ENCODE measurements at regions not wholly inside any gene's neighbourhood (a gene's known extent, or its start where the extent isn't known, plus 50 kb on each side); places are given as distances from the start of the nearest gene placed in this dataset.

- Mint-ChIP-seq H3K27ac (no peak overlapping the region), H3K27me3 (peaks cover 0 to 5% of the 10 kb centered on the region in 2 donors), H3K4me1 (peaks cover 0 to 12% (median 4%) of the 10 kb centered on the region in 3 donors), H3K4me3 (no peak overlapping the region), H3K36me3 (no peaks in the 10 kb centered on the region), H3K9me3 (no peaks in the 10 kb centered on the region)
- ATAC-seq (replicated peaks in 1 of 4) (no peak), DNase-seq (no peak)
- no CpG with 5 or more reads among the region's 2 CpGs for WGBS (ENCODE audit: insufficient coverage)
- H3K4me3 ChIP-seq (ENCODE audit: control insufficient read depth in 1 of 2, extremely low read depth in 1 of 2, low read length in 1 of 2) = no peak overlapping the region
- ChIA-PET POLR2A (interaction anchor here in 1 of 2 donors (1.1 kb wide), 1 partner anchor 231 kb away, joined by 3 read pairs; no protein-coding TSS in a partner anchor), CTCF (interaction anchor here in 1 of 2 donors (0.8 to 1.1 kb wide), 2 partner anchors 7 to 119 kb away, joined by 4 to 6 read pairs; no protein-coding TSS in a partner anchor)
- no peaks in the 10 kb centered on the region for H3K9me3 ChIP-seq
- no peaks in the 10 kb centered on the region for H3K36me3 ChIP-seq (ENCODE audit: control insufficient read depth in 2 of 2, extremely low read depth in 1 of 2, insufficient read depth in 1 of 2, low read length in 1 of 2)
- H3K27me3 ChIP-seq (replicated peaks in 1 of 2; ENCODE audit: control insufficient read depth in 2 of 2, extremely low read depth in 1 of 2, insufficient read depth in 2 of 2, low read length in 1 of 2) = no peaks in the 10 kb centered on the region
- H3K27ac ChIP-seq (ENCODE audit: low read length) = no peak overlapping the region
- peaks cover 0 to 4% of the 10 kb centered on the region in 2 experiments for H3K4me1 ChIP-seq (ENCODE audit: control insufficient read depth in 1 of 2, extremely low read depth in 1 of 2, insufficient read depth in 2 of 2, low read length in 2 of 2)
These were observed 114.5 kb upstream of the RASSF8 start for GRCh38 chr12:25843976-25844375.

- no CpG with 5 or more reads among the region's 3 CpGs for WGBS (ENCODE audit: insufficient coverage)
These were observed 113.1 kb upstream of the RASSF8 start for GRCh38 chr12:25845415-25845814.

GRCh38 chr12:25852792-25853191 lies 105.7 kb upstream of the RASSF8 start:
- no peak for ATAC-seq (replicated peaks in 1 of 4)
- no peaks in the 10 kb centered on the region for H3K27me3 ChIP-seq (replicated peaks in 1 of 2; ENCODE audit: control insufficient read depth in 2 of 2, extremely low read depth in 1 of 2, insufficient read depth in 2 of 2, low read length in 1 of 2)
- DNase-seq = no peak
- POLR2A ChIA-PET = interaction anchor here in 1 of 2 donors (0.6 kb wide), 2 partner anchors 1254 to 1851 kb away, joined by 4 read pairs; no protein-coding TSS in a partner anchor
- Mint-ChIP-seq H3K27me3 (peaks cover 0 to 10% of the 10 kb centered on the region in 2 donors), H3K4me3 (no peak overlapping the region), H3K27ac (no peak overlapping the region), H3K4me1 (no peaks in the 10 kb centered on the region), H3K9me3 (no peaks in the 10 kb centered on the region), H3K36me3 (no peaks in the 10 kb centered on the region)
- no peaks in the 10 kb centered on the region for H3K36me3 ChIP-seq (ENCODE audit: control insufficient read depth in 2 of 2, extremely low read depth in 1 of 2, insufficient read depth in 1 of 2, low read length in 1 of 2)
- H3K9me3 ChIP-seq = no peaks in the 10 kb centered on the region
- CTCF ChIA-PET = interaction anchor here (0.6 to 1.0 kb wide), 2 partner anchors 18 to 26 kb away, joined by 3 to 5 read pairs; no protein-coding TSS in a partner anchor
- H3K4me1 ChIP-seq (ENCODE audit: control insufficient read depth in 1 of 2, extremely low read depth in 1 of 2, insufficient read depth in 2 of 2, low read length in 2 of 2) = no peaks in the 10 kb centered on the region
- H3K4me3 ChIP-seq (ENCODE audit: control insufficient read depth in 1 of 2, extremely low read depth in 1 of 2, low read length in 1 of 2) = no peak overlapping the region
- no peak overlapping the region for H3K27ac ChIP-seq (ENCODE audit: low read length)

More at GRCh38 chr12:25845415-25845814, 113.1 kb upstream of the RASSF8 start:
- Histone ChIP-seq H3K27ac (ENCODE audit: low read length) (no peak overlapping the region), H3K27me3 (replicated peaks in 1 of 2; ENCODE audit: control insufficient read depth in 2 of 2, extremely low read depth in 1 of 2, insufficient read depth in 2 of 2, low read length in 1 of 2) (no peaks in the 10 kb centered on the region), H3K9me3 (no peaks in the 10 kb centered on the region), H3K4me3 (ENCODE audit: control insufficient read depth in 1 of 2, extremely low read depth in 1 of 2, low read length in 1 of 2) (no peak overlapping the region), H3K36me3 (ENCODE audit: control insufficient read depth in 2 of 2, extremely low read depth in 1 of 2, insufficient read depth in 1 of 2, low read length in 1 of 2) (no peaks in the 10 kb centered on the region), H3K4me1 (ENCODE audit: control insufficient read depth in 1 of 2, extremely low read depth in 1 of 2, insufficient read depth in 2 of 2, low read length in 2 of 2) (peaks cover 0 to 4% of the 10 kb centered on the region in 2 experiments)
- H3K4me3 Mint-ChIP-seq = no peak overlapping the region
- no peaks in the 10 kb centered on the region for H3K36me3 Mint-ChIP-seq
- H3K27me3 Mint-ChIP-seq = peaks cover 0 to 10% of the 10 kb centered on the region in 2 donors
- H3K27ac Mint-ChIP-seq = no peak overlapping the region
- peaks cover 0 to 12% (median 4%) of the 10 kb centered on the region in 3 donors for H3K4me1 Mint-ChIP-seq
- ChIA-PET POLR2A (no interaction called here), CTCF (no interaction called here)
- H3K9me3 Mint-ChIP-seq = no peaks in the 10 kb centered on the region
- DNase-seq (no peak), ATAC-seq (replicated peaks in 1 of 4) (no peak)

- ChIA-PET CTCF (no interaction called here), POLR2A (interaction anchor here (0.6 to 0.9 kb wide), 2 partner anchors 742 to 1253 kb away, joined by 3 to 4 read pairs; no protein-coding TSS in a partner anchor)
- no peaks in the 10 kb centered on the region for H3K9me3 ChIP-seq
- Mint-ChIP-seq H3K36me3 (no peaks in the 10 kb centered on the region), H3K4me3 (no peak overlapping the region), H3K9me3 (no peaks in the 10 kb centered on the region), H3K27me3 (peaks cover 0 to 6% of the 10 kb centered on the region in 2 donors), H3K27ac (no peak overlapping the region), H3K4me1 (peaks cover 0 to 3% (median 0%) of the 10 kb centered on the region in 3 donors)
- no peaks in the 10 kb centered on the region for H3K4me1 ChIP-seq (ENCODE audit: control insufficient read depth in 1 of 2, extremely low read depth in 1 of 2, insufficient read depth in 2 of 2, low read length in 2 of 2)
- no peaks in the 10 kb centered on the region for H3K27me3 ChIP-seq (replicated peaks in 1 of 2; ENCODE audit: control insufficient read depth in 2 of 2, extremely low read depth in 1 of 2, insufficient read depth in 2 of 2, low read length in 1 of 2)
- H3K4me3 ChIP-seq (ENCODE audit: control insufficient read depth in 1 of 2, extremely low read depth in 1 of 2, low read length in 1 of 2) = no peak overlapping the region
- no peaks in the 10 kb centered on the region for H3K36me3 ChIP-seq (ENCODE audit: control insufficient read depth in 2 of 2, extremely low read depth in 1 of 2, insufficient read depth in 1 of 2, low read length in 1 of 2)
- 67% methylated on average over 2 of the region's 4 CpGs for WGBS (ENCODE audit: insufficient coverage)
- H3K27ac ChIP-seq (ENCODE audit: low read length) = no peak overlapping the region
- ATAC-seq (replicated peaks in 1 of 4) (no peak), DNase-seq (no peak)
These were observed 105.0 kb upstream of the RASSF8 start for GRCh38 chr12:25853316-25854095.

GRCh38 chr12:25854991-25855390 lies 103.5 kb upstream of the RASSF8 start:
- Histone ChIP-seq H3K36me3 (ENCODE audit: control insufficient read depth in 2 of 2, extremely low read depth in 1 of 2, insufficient read depth in 1 of 2, low read length in 1 of 2) (no peaks in the 10 kb centered on the region), H3K4me1 (ENCODE audit: control insufficient read depth in 1 of 2, extremely low read depth in 1 of 2, insufficient read depth in 2 of 2, low read length in 2 of 2) (peaks cover 0 to 13% of the 10 kb centered on the region in 2 experiments), H3K27ac (ENCODE audit: low read length) (no peak overlapping the region), H3K4me3 (ENCODE audit: control insufficient read depth in 1 of 2, extremely low read depth in 1 of 2, low read length in 1 of 2) (no peak overlapping the region), H3K9me3 (no peaks in the 10 kb centered on the region), H3K27me3 (replicated peaks in 1 of 2; ENCODE audit: control insufficient read depth in 2 of 2, extremely low read depth in 1 of 2, insufficient read depth in 2 of 2, low read length in 1 of 2) (no peaks in the 10 kb centered on the region)
- Mint-ChIP-seq H3K4me3 (no peak overlapping the region), H3K27me3 (no peaks in the 10 kb centered on the region), H3K4me1 (peaks cover 4 to 18% (median 8%) of the 10 kb centered on the region in 3 donors), H3K36me3 (no peaks in the 10 kb centered on the region), H3K9me3 (no peaks in the 10 kb centered on the region), H3K27ac (no peak overlapping the region)
- ChIA-PET POLR2A (no interaction called here), CTCF (no interaction called here)
- DNase-seq = no peak
- 75% methylated on average over 1 of the region's 7 CpGs for WGBS (ENCODE audit: insufficient coverage)
- no peak for ATAC-seq (replicated peaks in 1 of 4)

GRCh38 chr12:25855716-25856115 lies 102.8 kb upstream of the RASSF8 start:
- POLR2A ChIA-PET = no interaction called here
- H3K27ac Mint-ChIP-seq = no peak overlapping the region
- WGBS (ENCODE audit: insufficient coverage) = 87% methylated on average over 3 of the region's 3 CpGs

More at GRCh38 chr12:25855716-25856115, 102.8 kb upstream of the RASSF8 start:
- H3K36me3 ChIP-seq (ENCODE audit: control insufficient read depth in 2 of 2, extremely low read depth in 1 of 2, insufficient read depth in 1 of 2, low read length in 1 of 2) = no peaks in the 10 kb centered on the region
- H3K4me3 ChIP-seq (ENCODE audit: control insufficient read depth in 1 of 2, extremely low read depth in 1 of 2, low read length in 1 of 2) = no peak overlapping the region
- no peaks in the 10 kb centered on the region for H3K27me3 ChIP-seq (replicated peaks in 1 of 2; ENCODE audit: control insufficient read depth in 2 of 2, extremely low read depth in 1 of 2, insufficient read depth in 2 of 2, low read length in 1 of 2)
- no peaks in the 10 kb centered on the region for H3K9me3 ChIP-seq
- Mint-ChIP-seq H3K4me3 (no peak overlapping the region), H3K36me3 (no peaks in the 10 kb centered on the region), H3K27me3 (no peaks in the 10 kb centered on the region), H3K9me3 (no peaks in the 10 kb centered on the region), H3K4me1 (peaks cover 5 to 26% (median 10%) of the 10 kb centered on the region in 3 donors)
- no peak overlapping the region for H3K27ac ChIP-seq (ENCODE audit: low read length)
- peaks cover 0 to 17% of the 10 kb centered on the region in 2 experiments for H3K4me1 ChIP-seq (ENCODE audit: control insufficient read depth in 1 of 2, extremely low read depth in 1 of 2, insufficient read depth in 2 of 2, low read length in 2 of 2)
- ATAC-seq (replicated peaks in 1 of 4) (no peak), DNase-seq (no peak)
- CTCF ChIA-PET = no interaction called here

Measured in T-cell (primary cell).